ENCODE measurements at regions not wholly inside any gene's neighbourhood (a gene's known extent, or its start where the extent isn't known, plus 50 kb on each side); places are given as distances from the start of the nearest gene placed in this dataset.

- H3K27me3 Mint-ChIP-seq = no peaks in the 10 kb centered on the region
- peaks cover 11% of the 10 kb centered on the region for H3K4me1 Mint-ChIP-seq (ENCODE audit: low read depth)
- H3K9me3 Mint-ChIP-seq (ENCODE audit: low read depth) = no peaks in the 10 kb centered on the region
- no peak for TF ChIP-seq CTCF (IDR thresholded peaks at IDR 0.05; ENCODE audit: unreplicated experiment)
- H3K27ac Mint-ChIP-seq = no peak overlapping the region
- no peak for DNase-seq (ENCODE audit: low spot score, unreplicated experiment)
- no peaks in the 10 kb centered on the region for H3K36me3 Mint-ChIP-seq (ENCODE audit: insufficient read depth)
- H3K4me3 Mint-ChIP-seq (ENCODE audit: low read depth) = no peak overlapping the region
These were observed 144.1 kb downstream of the MIAT start for GRCh38 chr22:26801449-26801848.

- no peak for TF ChIP-seq CTCF (IDR thresholded peaks at IDR 0.05; ENCODE audit: unreplicated experiment)
- no peak for DNase-seq (ENCODE audit: low spot score, unreplicated experiment)
- H3K4me1 Mint-ChIP-seq (ENCODE audit: low read depth) = peaks cover 11% of the 10 kb centered on the region
- no peak overlapping the region for H3K27ac Mint-ChIP-seq
- H3K4me3 Mint-ChIP-seq (ENCODE audit: low read depth) = no peak overlapping the region
- H3K36me3 Mint-ChIP-seq (ENCODE audit: insufficient read depth) = no peaks in the 10 kb centered on the region
- peaks cover 4% of the 10 kb centered on the region for H3K9me3 Mint-ChIP-seq (ENCODE audit: low read depth)
- H3K27me3 Mint-ChIP-seq = peaks cover 4% of the 10 kb centered on the region
These were observed 146.9 kb downstream of the MIAT start for GRCh38 chr22:26804315-26804714.

- TF ChIP-seq CTCF (IDR thresholded peaks at IDR 0.05; ENCODE audit: unreplicated experiment) = no peak
- Mint-ChIP-seq H3K27me3 (peaks cover 4% of the 10 kb centered on the region), H3K4me1 (ENCODE audit: low read depth) (peaks cover 11% of the 10 kb centered on the region), H3K4me3 (ENCODE audit: low read depth) (no peak overlapping the region), H3K27ac (no peak overlapping the region), H3K36me3 (ENCODE audit: insufficient read depth) (no peaks in the 10 kb centered on the region), H3K9me3 (ENCODE audit: low read depth) (peaks cover 4% of the 10 kb centered on the region)
- DNase-seq (ENCODE audit: low spot score, unreplicated experiment) = no peak
These were observed 147.6 kb downstream of the MIAT start for GRCh38 chr22:26804911-26805539.

- peaks cover 4% of the 10 kb centered on the region for H3K4me1 Mint-ChIP-seq (ENCODE audit: low read depth)
- H3K27me3 Mint-ChIP-seq = peaks cover 9% of the 10 kb centered on the region
- TF ChIP-seq CTCF (IDR thresholded peaks at IDR 0.05; ENCODE audit: unreplicated experiment) = no peak
- no peaks in the 10 kb centered on the region for H3K36me3 Mint-ChIP-seq (ENCODE audit: insufficient read depth)
- no peak for DNase-seq (ENCODE audit: low spot score, unreplicated experiment)
- H3K9me3 Mint-ChIP-seq (ENCODE audit: low read depth) = peaks cover 4% of the 10 kb centered on the region
- H3K4me3 Mint-ChIP-seq (ENCODE audit: low read depth) = no peak overlapping the region
- H3K27ac Mint-ChIP-seq = no peak overlapping the region
These were observed 149.2 kb downstream of the MIAT start for GRCh38 chr22:26806445-26807175.

- Mint-ChIP-seq H3K27me3 (peaks cover 17% of the 10 kb centered on the region), H3K4me1 (ENCODE audit: low read depth) (no peaks in the 10 kb centered on the region), H3K27ac (no peak overlapping the region), H3K4me3 (ENCODE audit: low read depth) (no peak overlapping the region), H3K36me3 (ENCODE audit: insufficient read depth) (no peaks in the 10 kb centered on the region), H3K9me3 (ENCODE audit: low read depth) (peaks cover 4% of the 10 kb centered on the region)
- DNase-seq (ENCODE audit: low spot score, unreplicated experiment) = no peak
- no peak for TF ChIP-seq CTCF (IDR thresholded peaks at IDR 0.05; ENCODE audit: unreplicated experiment)
These were observed 154.2 kb downstream of the MIAT start for GRCh38 chr22:26811647-26811992.

Data from progenitor cell of endocrine pancreas (in vitro differentiated cells).